ENCODE measurements at regions not wholly inside any gene's neighbourhood (a gene's known extent, or its start where the extent isn't known, plus 50 kb on each side); places are given as distances from the start of the nearest gene placed in this dataset.
A peak's percentile ranks its signal among the peaks of the same experiment; 100 is the strongest.

GRCh38 chr4:112938461-112939058 is 110.9 kb upstream of the ANK2 start:
- FAIRE-seq (no peak), DNase-seq (ENCODE audit: extremely low read depth in 1 of 4, low spot score in 3 of 4) (peak in 2 of 4 experiments; percentile 7 to 10), ATAC-seq (no peak)
- H3K27ac ChIP-seq (ENCODE audit: extremely low read depth, low read depth, low read length), result no peak overlapping the region
- no peak overlapping the region for H3K4me3 ChIP-seq
- H3K9ac ChIP-seq (ENCODE audit: insufficient read depth in 1 of 2, low read depth in 2 of 2, low read length in 2 of 2), result no peak overlapping the region
- H3K79me2 ChIP-seq (ENCODE audit: control insufficient read depth, insufficient read depth, low read length), result no peaks in the 10 kb centered on the region
- no peaks in the 10 kb centered on the region for H3K9me3 ChIP-seq (replicated peaks; ENCODE audit: control insufficient read depth, insufficient read depth, low read depth, low read length)
- H3K4me1 ChIP-seq (replicated peaks in 1 of 2; ENCODE audit: control insufficient read depth in 2 of 2, insufficient read depth in 2 of 2, low read length in 2 of 2), result no peaks in the 10 kb centered on the region
- H4K20me1 ChIP-seq (replicated peaks; ENCODE audit: control insufficient read depth, insufficient read depth, low read length), result no peaks in the 10 kb centered on the region
- ChIA-PET POLR2A (no interaction called here), CTCF (ENCODE audit: low intra/inter-chr PET ratio) (interaction anchor here (1.5 kb wide), 1 partner anchor 305 kb away, joined by 8 read pairs; no protein-coding TSS in a partner anchor)
- intact Hi-C loops (cut with micrococcal nuclease) (loop anchor here (5.0 to 10.0 kb wide), 3 partner anchors 86 to 304 kb away; partner anchors contain the start of genes LARP7 and ZGRF1), in situ Hi-C loops (cut with MboI) (no loop called here)
- H3K9me1 ChIP-seq (ENCODE audit: control insufficient read depth, insufficient read depth, low read length), result no peaks in the 10 kb centered on the region
- no peak overlapping the region for H3K4me2 ChIP-seq (ENCODE audit: insufficient read depth, low read length)
- H3K36me3 ChIP-seq (ENCODE audit: control insufficient read depth, insufficient read depth, low read length), result no peaks in the 10 kb centered on the region
- TF ChIP-seq, protein P1, sequence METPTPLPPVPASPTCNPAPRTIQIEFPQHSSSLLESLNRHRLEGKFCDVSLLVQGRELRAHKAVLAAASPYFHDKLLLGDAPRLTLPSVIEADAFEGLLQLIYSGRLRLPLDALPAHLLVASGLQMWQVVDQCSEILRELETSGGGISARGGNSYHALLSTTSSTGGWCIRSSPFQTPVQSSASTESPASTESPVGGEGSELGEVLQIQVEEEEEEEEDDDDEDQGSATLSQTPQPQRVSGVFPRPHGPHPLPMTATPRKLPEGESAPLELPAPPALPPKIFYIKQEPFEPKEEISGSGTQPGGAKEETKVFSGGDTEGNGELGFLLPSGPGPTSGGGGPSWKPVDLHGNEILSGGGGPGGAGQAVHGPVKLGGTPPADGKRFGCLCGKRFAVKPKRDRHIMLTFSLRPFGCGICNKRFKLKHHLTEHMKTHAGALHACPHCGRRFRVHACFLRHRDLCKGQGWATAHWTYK (CRISPR knock-in tag; IDR thresholded peaks at IDR 0.05), result no peak
- TF ChIP-seq CXXC5 (CRISPR knock-in tag; IDR thresholded peaks at IDR 0.05), result no peak
- TF ChIP-seq RAD21 (CRISPR knock-in tag; conservative IDR thresholded peaks at IDR 0.05 in 1 of 2, IDR thresholded peaks at IDR 0.05 in 1 of 2), result peak; percentile 39 to 43; a peak in 3 of 4 replicates
- peak; percentile 7; the same call in 1 of the 2 replicates for TF ChIP-seq REST (IDR thresholded peaks at IDR 0.05; ENCODE audit: borderline replicate concordance)
- no peak for TF ChIP-seq REST (CRISPR knock-in tag; IDR thresholded peaks at IDR 0.05; ENCODE audit: low read depth)
- TF ChIP-seq DLX4 (CRISPR knock-in tag; IDR thresholded peaks at IDR 0.05), result no peak
- TF ChIP-seq CBX3 (IDR thresholded peaks at IDR 0.05; ENCODE audit: borderline replicate concordance in 1 of 2, low read length in 2 of 2), result no peak
- TF ChIP-seq FUS (optimal IDR thresholded peaks at IDR 0.05; ENCODE audit: low read depth, low read length), result no peak
- peak in 2 of 3 experiments; percentile 26 to 50; a peak in 3 of 6 replicates for TF ChIP-seq CTCF (IDR thresholded peaks at IDR 0.05 in 2 of 3, conservative IDR thresholded peaks at IDR 0.05 in 1 of 3; ENCODE audit: insufficient read depth in 2 of 3, low read depth in 1 of 3, low read length in 3 of 3)
- H2AFZ ChIP-seq (ENCODE audit: low read depth, low read length), result no peak overlapping the region
- 7% methylated on average over 1 of the region's 1 CpG for WGBS (ENCODE audit: insufficient coverage, low coverage, missing lambda C conversion rate)
- no TSS peak for BruUV-seq (replicated peaks)
- no peaks in the 10 kb centered on the region for H3K27me3 ChIP-seq (ENCODE audit: control insufficient read depth in 2 of 2, insufficient read depth in 2 of 2, low read length in 2 of 2)
